Uterus (tissue), 3 donors: ENCODE measurements at regions not wholly inside any gene's neighbourhood (a gene's known extent, or its start where the extent isn't known, plus 50 kb on each side); places are given as distances from the start of the nearest gene placed in this dataset.

Experiments
- DNase-seq, 2 donors: peaks; one replicate each; pipeline ENCODE4 v3.0.0-alpha.2; 2019 to 2020
- H3K27ac ChIP-seq, 2 donors: fragments of 200-600 bp; sonication (generic); 1 replicate in 1 of 2; 2 replicates in 1 of 2; pipeline ENCODE4 v1.5.1; 2016 to 2018
- H3K27me3 ChIP-seq, 2 donors: fragments of 200-600 bp; sonication (generic); one replicate each; pipeline ENCODE4 v1.5.1; 2018 to 2019; ENCODE audit warnings: control low read depth in 1 of 2
- H3K36me3 ChIP-seq, 2 donors: fragments of 200-600 bp; sonication (generic); one replicate each; pipeline ENCODE4 v1.5.1; 2019; ENCODE audit warnings: control low read depth in 1 of 2
- H3K4me1 ChIP-seq, 2 donors: fragments of 200-600 bp; sonication (generic); one replicate each; pipeline ENCODE4 v1.5.1; 2018 to 2019; ENCODE audit warnings: control low read depth in 1 of 2
- H3K4me3 ChIP-seq, 2 donors: fragments of 200-600 bp; sonication (generic); 1 replicate in 1 of 2; 2 replicates in 1 of 2; pipeline ENCODE4 v1.5.1; 2018 to 2019; ENCODE audit warnings: mild to moderate bottlenecking in 1 of 2
- H3K9me3 ChIP-seq, 2 donors: fragments of 200-600 bp; sonication (generic); one replicate each; pipeline ENCODE4 v1.5.1; 2019; ENCODE audit warnings: control low read depth in 1 of 2
- POLR2A ChIP-seq, 2 donors: fragments of 450-650 bp; IDR thresholded peaks; one replicate each; pipeline ENCODE4 v1.6.1; 2016; ENCODE audit warnings: antibody characterized with exemption in 2 of 2, mild to moderate bottlenecking in 1 of 2, moderate library complexity in 1 of 2
- intact Hi-C: fragments of 100-400 bp; cut with DNase I; formaldehyde crosslinking; loops from one replicate; pipeline ENCODE4 v1.15.1; 2023; ENCODE audit warnings: low total_unique reads
- TF ChIP-seq, protein P1 (sequence below), 4 experiments: fragments of 200-600 bp in 2 of 4; fragments of 450-650 bp in 2 of 4; sonication (generic) in 2 of 4; IDR thresholded peaks; one replicate each; pipeline ENCODE4 v1.5.1; 2016 to 2019; ENCODE audit warnings: antibody characterized with exemption in 4 of 4, mild to moderate bottlenecking in 2 of 4, moderate library complexity in 1 of 4
- donor health status: DM: yes; HTN: yes; CAD: no.

GRCh38 chr6:163827143-163827542 lies 412.6 kb downstream of the QKI start:
- Histone ChIP-seq H3K27ac (no peak overlapping the region), H3K36me3 (no peaks in the 10 kb centered on the region), H3K4me3 (no peak overlapping the region), H3K9me3 (no peaks in the 10 kb centered on the region), H3K4me1 (no peaks in the 10 kb centered on the region), H3K27me3 (no peaks in the 10 kb centered on the region)
- TF ChIP-seq, protein P1, sequence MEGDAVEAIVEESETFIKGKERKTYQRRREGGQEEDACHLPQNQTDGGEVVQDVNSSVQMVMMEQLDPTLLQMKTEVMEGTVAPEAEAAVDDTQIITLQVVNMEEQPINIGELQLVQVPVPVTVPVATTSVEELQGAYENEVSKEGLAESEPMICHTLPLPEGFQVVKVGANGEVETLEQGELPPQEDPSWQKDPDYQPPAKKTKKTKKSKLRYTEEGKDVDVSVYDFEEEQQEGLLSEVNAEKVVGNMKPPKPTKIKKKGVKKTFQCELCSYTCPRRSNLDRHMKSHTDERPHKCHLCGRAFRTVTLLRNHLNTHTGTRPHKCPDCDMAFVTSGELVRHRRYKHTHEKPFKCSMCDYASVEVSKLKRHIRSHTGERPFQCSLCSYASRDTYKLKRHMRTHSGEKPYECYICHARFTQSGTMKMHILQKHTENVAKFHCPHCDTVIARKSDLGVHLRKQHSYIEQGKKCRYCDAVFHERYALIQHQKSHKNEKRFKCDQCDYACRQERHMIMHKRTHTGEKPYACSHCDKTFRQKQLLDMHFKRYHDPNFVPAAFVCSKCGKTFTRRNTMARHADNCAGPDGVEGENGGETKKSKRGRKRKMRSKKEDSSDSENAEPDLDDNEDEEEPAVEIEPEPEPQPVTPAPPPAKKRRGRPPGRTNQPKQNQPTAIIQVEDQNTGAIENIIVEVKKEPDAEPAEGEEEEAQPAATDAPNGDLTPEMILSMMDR (IDR thresholded peaks at IDR 0.05): no peak
- TF ChIP-seq POLR2A (IDR thresholded peaks at IDR 0.05): no peak
- DNase-seq: no peak
- intact Hi-C loops: no loop called here

DNA sequence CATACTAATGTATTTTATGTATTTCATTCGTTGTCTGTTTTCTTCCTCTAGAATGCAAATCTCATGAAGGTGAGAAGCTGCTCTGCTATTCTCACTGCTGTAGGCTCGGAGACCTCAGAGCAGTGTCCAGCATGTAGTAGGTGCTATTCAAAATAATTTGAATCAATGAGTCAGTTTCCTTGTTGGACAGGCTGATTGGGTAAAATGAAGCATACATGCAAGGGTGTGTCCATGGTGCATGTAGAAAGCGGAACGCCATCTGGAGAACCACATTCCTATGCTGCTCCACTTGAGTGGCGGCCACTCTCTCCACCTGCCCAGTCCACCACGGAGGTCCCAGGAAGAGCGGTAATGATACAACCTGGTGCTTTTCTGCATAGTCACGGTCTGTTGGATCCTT lies 412.1 kb downstream of the QKI start:
- no peak overlapping the region for H3K4me3 ChIP-seq
- H3K27me3 ChIP-seq: no peaks in the 10 kb centered on the region
- DNase-seq: no peak
- intact Hi-C loops: no loop called here
- TF ChIP-seq POLR2A (IDR thresholded peaks at IDR 0.05): no peak
- TF ChIP-seq, protein P1 (IDR thresholded peaks at IDR 0.05): no peak
- H3K36me3 ChIP-seq: no peaks in the 10 kb centered on the region
- H3K4me1 ChIP-seq: no peaks in the 10 kb centered on the region
- no peak overlapping the region for H3K27ac ChIP-seq
- no peaks in the 10 kb centered on the region for H3K9me3 ChIP-seq

DNA sequence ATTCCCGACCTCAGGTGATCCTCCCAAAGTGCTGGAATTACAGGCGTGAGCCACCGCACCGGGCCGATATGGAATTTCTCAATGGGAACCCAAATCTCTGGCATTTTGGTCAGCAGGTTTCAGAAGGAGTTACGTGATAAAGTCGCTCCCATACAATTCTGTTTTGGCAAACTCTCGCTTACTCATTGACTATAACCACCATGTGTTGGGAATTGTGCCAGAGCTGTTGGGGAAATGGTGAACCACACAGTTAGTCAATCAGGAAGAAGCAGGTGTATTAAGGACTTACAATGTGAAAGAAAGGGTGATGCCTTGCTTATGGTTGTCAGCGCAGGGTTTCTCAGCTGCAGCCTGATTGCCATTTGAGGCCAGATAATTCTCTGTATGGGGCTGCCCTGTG lies 410.5 kb downstream of the QKI start:
- H3K27me3 ChIP-seq: no peaks in the 10 kb centered on the region
- H3K36me3 ChIP-seq: no peaks in the 10 kb centered on the region
- H3K4me1 ChIP-seq: no peaks in the 10 kb centered on the region
- intact Hi-C loops: no loop called here
- H3K4me3 ChIP-seq: no peak overlapping the region
- H3K9me3 ChIP-seq: no peaks in the 10 kb centered on the region
- no peak for DNase-seq
- H3K27ac ChIP-seq: no peak overlapping the region
- TF ChIP-seq POLR2A (IDR thresholded peaks at IDR 0.05): no peak
- TF ChIP-seq, protein P1 (IDR thresholded peaks at IDR 0.05): no peak

DNA sequence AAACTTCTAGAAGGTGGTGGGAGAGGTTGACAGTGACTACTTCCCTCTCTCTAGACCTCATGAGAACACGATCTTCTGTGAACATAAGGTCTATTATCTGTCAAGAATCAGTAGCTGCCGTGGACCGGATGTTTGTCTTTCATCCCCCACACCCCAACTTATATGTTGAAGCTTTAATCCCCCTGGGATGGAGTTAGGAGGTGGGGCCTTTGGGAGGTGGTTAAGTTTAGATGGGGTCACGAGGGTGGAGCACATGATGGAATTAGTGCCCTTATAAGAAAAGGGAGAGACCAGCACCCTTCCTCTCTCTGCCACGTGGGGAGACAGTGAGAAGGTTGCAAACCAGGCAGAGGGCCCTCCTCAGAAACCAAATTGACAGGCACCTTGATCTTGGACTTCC lies 409.1 kb downstream of the QKI start:
- DNase-seq: no peak
- intact Hi-C loops: no loop called here
- TF ChIP-seq, protein P1 (IDR thresholded peaks at IDR 0.05): no peak
- TF ChIP-seq POLR2A (IDR thresholded peaks at IDR 0.05): no peak
- Histone ChIP-seq H3K36me3 (no peaks in the 10 kb centered on the region), H3K4me3 (no peak overlapping the region), H3K27ac (no peak overlapping the region), H3K27me3 (no peaks in the 10 kb centered on the region), H3K4me1 (no peaks in the 10 kb centered on the region), H3K9me3 (no peaks in the 10 kb centered on the region)

DNA sequence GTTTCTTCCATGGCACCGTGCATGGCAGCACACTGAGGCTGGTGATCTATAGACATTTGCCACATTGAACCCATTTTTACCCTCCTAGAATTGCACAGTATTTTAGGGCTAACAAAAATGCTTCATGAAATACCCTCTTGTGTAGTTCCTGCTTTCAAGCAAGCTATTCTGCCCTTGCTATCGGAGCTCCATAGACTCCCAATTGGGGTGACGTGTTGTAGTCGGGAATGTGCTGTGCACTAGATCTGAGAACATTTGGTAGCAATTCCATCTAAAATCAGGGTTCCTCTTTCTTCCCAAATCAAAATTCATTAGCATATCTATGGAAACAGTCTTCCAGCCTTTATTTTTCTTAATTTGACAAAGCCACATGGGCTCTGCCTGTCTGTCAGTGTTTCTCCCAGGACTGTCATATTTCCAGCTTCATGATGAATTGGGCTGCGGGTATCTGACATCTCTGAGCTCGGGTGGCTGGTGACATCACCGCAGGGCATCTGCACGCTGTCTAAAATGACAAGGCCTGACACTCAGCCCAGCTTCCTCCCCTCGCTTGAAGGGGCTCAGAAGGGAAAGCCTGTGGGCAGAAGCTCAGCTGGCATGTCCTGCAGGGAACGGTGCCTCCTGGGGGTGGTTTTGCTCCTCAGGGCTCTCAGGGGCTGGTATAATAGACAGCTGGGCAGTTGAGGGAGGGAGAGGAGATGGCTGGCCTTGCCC lies 406.4 kb downstream of the QKI start:
- DNase-seq: no peak
- no peaks in the 10 kb centered on the region for H3K4me1 ChIP-seq
- no peak overlapping the region for H3K4me3 ChIP-seq
- H3K27me3 ChIP-seq: no peaks in the 10 kb centered on the region
- intact Hi-C loops: no loop called here
- no peak overlapping the region for H3K27ac ChIP-seq
- TF ChIP-seq POLR2A (IDR thresholded peaks at IDR 0.05): no peak
- TF ChIP-seq, protein P1 (IDR thresholded peaks at IDR 0.05): no peak
- no peaks in the 10 kb centered on the region for H3K9me3 ChIP-seq
- H3K36me3 ChIP-seq: no peaks in the 10 kb centered on the region
